Frontal cortex (tissue), 3 donors: ENCODE measurements at regions not wholly inside any gene's neighbourhood (a gene's known extent, or its start where the extent isn't known, plus 50 kb on each side); places are given as distances from the start of the nearest gene placed in this dataset.

Experiments used
- DNase-seq, 2 donors: peaks; one replicate each; pipeline ENCODE4 v3.0.0; 2012; ENCODE audit warnings: low spot score in 2 of 2
- FAIRE-seq: peaks from 2 replicates; lab custom pipeline; 2012; peaks lifted over from hg19 to GRCh38; lab: Jason Lieb, UNC
- donor health status: control.
- donor health status: control.
- donor health status: control.

GRCh38 chr3:68468695-68469375, 463.5 kb downstream of the TAFA4 start:
- no peak for DNase-seq
- FAIRE-seq, result peak; percentile 21

- FAIRE-seq, result no peak
Observed at GRCh38 chr3:68467465-68467864, 464.9 kb downstream of the TAFA4 start.

GRCh38 chr3:68458581-68458980, 473.8 kb downstream of the TAFA4 start:
- no peak for FAIRE-seq
- no peak for DNase-seq

More at GRCh38 chr3:68467465-68467864, 464.9 kb downstream of the TAFA4 start:
- no peak for DNase-seq

- FAIRE-seq (no peak), DNase-seq (no peak)
Observed at GRCh38 chr3:68448510-68449383, 483.6 kb downstream of the TAFA4 start.

- no peak for FAIRE-seq
- no peak for DNase-seq
Observed at GRCh38 chr3:68447885-68448284, 484.5 kb downstream of the TAFA4 start.

DNA sequence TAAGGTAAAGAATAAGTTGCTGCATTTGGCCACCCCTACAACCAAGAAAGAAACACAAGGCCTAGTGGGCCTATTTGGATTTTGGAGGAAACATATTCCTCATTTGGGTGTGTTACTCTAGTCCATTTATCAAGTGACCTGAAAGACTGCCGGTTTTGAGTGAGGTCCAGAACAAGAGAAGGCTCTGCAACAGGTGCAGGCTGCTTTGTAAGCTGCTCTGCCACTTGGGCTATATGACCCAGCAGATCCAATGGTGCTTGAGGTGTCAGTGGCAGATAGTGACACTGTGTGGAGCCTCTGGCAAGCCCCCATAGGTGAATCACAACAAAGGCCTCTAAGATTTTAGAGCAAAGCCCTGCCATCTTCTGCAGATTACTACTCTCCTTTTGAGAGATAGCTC, 491.3 kb downstream of the TAFA4 start:
- FAIRE-seq, result no peak

GRCh38 chr3:68436619-68437401, 495.5 kb downstream of the TAFA4 start:
- DNase-seq (no peak), FAIRE-seq (no peak)

More for the DNA sequence above, 491.3 kb downstream of the TAFA4 start:
- no peak for DNase-seq

GRCh38 chr3:68428495-68428894, 503.9 kb downstream of the TAFA4 start:
- DNase-seq (no peak), FAIRE-seq (no peak)

DNA sequence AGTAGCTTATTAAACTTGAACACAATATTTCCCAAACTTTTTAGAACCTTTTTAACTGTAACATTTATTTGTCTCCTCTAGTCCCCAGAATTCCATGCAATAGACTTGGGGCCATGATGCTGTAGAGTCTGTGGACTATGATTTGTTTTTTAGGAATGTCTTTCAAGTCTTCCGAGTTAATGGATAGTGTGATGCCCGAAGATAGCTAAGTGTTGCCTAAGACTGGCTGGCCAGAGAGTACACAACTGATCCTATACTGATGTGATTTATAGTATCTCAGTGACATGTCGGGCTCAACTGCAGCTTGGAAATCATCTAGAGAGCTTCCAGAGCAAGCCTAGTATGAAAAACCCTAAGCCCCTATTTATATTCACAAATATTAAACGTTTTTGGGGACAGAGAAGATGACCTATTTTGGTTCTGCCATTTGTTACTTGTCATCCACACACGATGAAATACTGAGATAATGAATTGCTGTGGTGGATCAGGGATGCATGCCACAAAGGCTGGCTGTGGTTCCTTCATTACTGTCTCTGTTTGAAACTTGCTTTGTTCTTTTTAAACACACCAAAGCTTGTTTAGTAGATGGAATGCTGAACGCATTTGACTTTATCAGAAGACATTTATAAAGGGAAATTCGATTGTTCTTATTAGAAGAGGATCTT, 507.4 kb downstream of the TAFA4 start:
- no peak for DNase-seq
- no peak for FAIRE-seq

DNA sequence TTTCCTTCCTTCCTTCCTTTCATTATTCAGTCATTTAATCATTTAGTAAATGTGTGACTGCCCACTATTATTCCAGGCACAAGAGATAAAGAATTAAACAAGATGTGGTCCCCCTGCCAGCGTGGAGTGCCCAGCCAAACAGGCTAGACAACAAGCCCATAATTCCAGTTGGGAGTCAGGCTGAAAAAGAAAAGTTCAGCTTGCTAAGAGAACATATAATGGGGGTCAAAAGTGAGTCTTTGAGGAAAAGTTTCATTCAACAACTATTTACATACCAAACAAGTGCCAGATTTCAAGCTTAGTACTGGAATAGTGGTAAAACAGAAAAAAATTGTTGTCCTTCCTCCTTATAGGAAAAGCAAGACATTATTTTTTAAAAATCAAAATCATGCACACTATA, 523.7 kb downstream of the TAFA4 start:
- FAIRE-seq (no peak), DNase-seq (no peak)

DNA sequence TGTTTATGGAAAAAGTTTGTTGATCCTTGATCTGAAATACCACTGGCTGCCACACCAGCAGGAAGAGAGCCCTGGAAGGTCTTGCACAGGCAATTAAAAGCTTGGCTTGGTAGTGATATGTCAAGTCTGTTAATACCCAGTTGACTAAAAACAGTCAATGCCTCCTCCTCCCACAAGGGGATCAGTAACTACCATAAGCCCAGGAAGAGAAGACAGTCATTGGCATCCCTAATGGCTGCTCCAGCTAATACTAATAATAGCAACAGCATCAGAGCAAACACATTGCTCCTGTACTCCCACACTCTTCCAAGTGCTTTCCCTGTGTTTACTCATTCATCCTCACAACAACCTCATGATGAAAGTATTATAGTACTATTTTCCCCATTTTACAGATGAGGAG, 528.6 kb downstream of the TAFA4 start:
- no peak for DNase-seq
- FAIRE-seq, result no peak

DNA sequence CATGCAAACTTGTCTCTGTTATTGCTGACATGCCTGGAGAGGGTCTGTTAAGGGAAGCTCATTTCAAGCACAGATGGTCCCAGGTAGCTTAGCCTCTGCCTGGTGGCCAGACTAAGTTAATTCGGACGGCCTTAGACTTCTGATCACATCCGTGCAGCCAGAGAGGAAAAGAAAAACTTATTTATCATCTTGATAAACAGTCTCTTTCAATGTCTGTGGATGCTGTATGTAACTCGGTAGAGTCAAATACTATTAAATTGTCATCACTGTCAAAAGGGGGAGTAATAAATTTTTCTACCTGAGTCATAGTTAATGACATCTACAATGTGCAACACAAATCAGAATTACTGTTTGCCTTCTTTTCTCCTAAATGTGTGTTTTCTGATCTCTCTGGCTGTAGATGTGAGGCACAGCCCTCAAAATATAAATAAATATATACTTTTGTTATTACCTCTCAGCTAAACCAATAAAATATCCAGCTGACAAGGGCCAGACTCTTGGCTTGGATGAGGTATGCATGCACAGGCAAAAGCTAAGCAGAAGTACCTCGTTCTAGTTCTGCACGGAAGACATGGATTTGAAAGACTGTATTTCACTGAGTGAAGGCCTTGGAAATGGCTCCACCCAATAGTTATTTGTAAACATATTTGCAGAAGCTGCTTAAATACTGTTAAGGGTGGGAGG, 530.0 kb downstream of the TAFA4 start:
- DNase-seq, result no peak
- no peak for FAIRE-seq

DNA sequence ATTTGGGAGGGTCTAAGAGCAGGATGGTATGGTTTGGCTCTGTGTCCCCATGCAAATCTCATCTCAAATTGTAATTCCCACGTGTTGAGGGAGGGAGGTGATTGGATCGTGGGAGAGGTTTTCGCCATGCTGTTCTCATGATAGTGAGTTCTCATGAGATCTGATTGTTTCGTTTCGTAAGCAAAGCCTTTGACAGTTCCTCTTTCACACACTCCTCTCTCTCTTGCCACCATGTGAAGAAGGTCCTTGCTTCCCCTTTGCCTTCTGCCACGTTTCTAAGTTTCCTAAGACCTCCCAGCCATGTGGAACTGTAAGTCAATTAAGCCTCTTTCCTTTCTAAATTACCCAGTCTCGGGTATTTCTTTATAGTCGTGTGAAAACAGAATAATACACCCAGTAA, 553.7 kb downstream of the TAFA4 start:
- no peak for FAIRE-seq

GRCh38 chr3:68373727-68374126, 558.6 kb downstream of the TAFA4 start:
- DNase-seq (no peak), FAIRE-seq (no peak)

More for the DNA sequence above, 553.7 kb downstream of the TAFA4 start:
- DNase-seq, result no peak

DNA sequence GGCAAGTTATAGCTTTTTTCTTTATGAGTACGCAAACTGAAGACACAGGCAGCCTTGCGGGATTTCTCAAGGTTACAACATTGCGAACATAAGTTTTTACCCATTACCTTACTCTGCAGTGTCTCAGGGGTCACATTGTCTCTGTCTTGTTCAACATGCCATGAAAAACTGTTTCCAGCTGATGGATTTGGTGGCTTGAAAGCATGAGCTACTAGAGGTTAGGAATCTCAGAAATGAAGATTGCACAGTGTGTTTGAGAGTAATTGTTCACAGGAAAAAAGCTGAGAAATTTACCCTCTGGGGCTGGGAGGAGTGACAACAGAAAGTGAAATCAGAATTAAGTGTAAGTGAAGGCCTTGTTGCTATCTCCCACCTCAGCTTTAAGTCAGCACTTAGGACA, 568.6 kb downstream of the TAFA4 start:
- DNase-seq (no peak), FAIRE-seq (no peak)

- FAIRE-seq, result no peak
- no peak for DNase-seq
Observed at GRCh38 chr3:68360492-68360891, 571.9 kb downstream of the TAFA4 start.

GRCh38 chr3:68345781-68346180, 586.6 kb downstream of the TAFA4 start:
- DNase-seq, result no peak

DNA sequence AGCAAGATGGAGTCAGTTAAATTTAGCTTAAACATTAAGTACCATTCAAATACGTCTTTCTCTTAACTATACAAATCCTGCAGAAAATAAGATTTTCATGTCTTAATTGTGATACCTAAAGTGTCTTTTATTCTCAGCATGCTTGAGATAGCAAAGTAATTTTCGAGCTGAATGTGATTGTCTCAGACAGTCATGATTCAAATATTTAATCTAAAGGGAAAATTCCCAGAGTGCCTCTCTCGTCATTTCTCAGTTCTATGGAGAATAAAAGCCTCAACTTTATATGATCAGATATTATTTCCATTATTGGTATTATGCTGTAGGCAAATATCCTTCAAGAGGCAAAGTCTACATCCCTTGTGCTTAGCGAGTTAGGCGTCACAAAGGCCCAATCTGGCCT, 589.9 kb downstream of the TAFA4 start:
- no peak for FAIRE-seq
- no peak for DNase-seq

More at GRCh38 chr3:68345781-68346180, 586.6 kb downstream of the TAFA4 start:
- FAIRE-seq, result no peak

- no peak for DNase-seq
- no peak for FAIRE-seq
Observed at GRCh38 chr3:68336042-68336441, 596.3 kb downstream of the TAFA4 start.
